Ammon's horn (tissue), 1 donor: ENCODE measurements at regions not wholly inside any gene's neighbourhood (a gene's known extent, or its start where the extent isn't known, plus 50 kb on each side); places are given as distances from the start of the nearest gene placed in this dataset.

ENCODE experiments used
- DNase-seq: peaks from one replicate; pipeline ENCODE4 v3.0.0-alpha.2; 2016; ENCODE audit warnings: low spot score

- DNase-seq, result no peak
These were observed 153.8 kb downstream of the PHF2 start for GRCh38 chr9:93730217-93730616.
